ENCODE measurements at regions not wholly inside any gene's neighbourhood (a gene's known extent, or its start where the extent isn't known, plus 50 kb on each side); places are given as distances from the start of the nearest gene placed in this dataset.
"Not testable (repeated sequence)": the region's sequence is repeated elsewhere in the genome, so short reads cannot be mapped to it uniquely, and the experiment has no call there.

- no peak for DNase-seq (ENCODE audit: extremely low read depth, low read depth)
These were observed 187.9 kb downstream of the CNTN3 start for GRCh38 chr3:74426571-74426970.

GRCh38 chr3:74423867-74424266 lies 190.6 kb downstream of the CNTN3 start:
- no peak for DNase-seq (ENCODE audit: extremely low read depth, low read depth)

DNA sequence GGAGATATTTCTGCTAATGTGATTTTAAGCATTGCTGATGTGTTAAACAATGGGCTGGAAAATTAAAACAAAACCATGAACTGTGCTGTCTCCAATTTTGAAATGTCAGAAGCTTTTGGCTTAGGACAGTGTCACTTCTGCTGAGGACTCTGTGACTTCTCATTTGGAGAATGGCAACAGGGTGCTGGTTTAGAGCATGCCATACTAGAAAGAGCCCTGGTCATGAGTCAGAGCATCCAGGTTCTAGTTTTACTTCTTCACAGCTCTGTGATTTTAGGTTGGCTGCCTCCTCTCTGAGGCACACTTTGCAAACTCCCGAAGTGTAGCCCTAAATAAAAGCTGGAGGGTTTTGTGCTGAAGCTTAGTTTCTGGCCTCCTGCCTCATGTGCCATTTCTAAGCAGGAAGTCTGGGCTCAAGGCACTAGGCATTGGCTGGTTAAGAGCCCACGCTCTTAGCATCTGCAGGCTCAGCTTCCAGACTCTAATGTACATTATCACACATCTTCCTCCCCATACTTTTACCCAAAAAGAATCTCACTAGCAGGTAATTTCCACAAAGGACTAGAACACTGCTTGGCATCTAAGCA lies 193.8 kb downstream of the CNTN3 start:
- DNase-seq (ENCODE audit: extremely low read depth, low read depth) = no peak

GRCh38 chr3:74415731-74416130 lies 198.7 kb downstream of the CNTN3 start:
- no peak for DNase-seq (ENCODE audit: extremely low read depth, low read depth)

GRCh38 chr3:74413547-74414241 lies 200.8 kb downstream of the CNTN3 start:
- DNase-seq (ENCODE audit: extremely low read depth, low read depth) = no peak

DNA sequence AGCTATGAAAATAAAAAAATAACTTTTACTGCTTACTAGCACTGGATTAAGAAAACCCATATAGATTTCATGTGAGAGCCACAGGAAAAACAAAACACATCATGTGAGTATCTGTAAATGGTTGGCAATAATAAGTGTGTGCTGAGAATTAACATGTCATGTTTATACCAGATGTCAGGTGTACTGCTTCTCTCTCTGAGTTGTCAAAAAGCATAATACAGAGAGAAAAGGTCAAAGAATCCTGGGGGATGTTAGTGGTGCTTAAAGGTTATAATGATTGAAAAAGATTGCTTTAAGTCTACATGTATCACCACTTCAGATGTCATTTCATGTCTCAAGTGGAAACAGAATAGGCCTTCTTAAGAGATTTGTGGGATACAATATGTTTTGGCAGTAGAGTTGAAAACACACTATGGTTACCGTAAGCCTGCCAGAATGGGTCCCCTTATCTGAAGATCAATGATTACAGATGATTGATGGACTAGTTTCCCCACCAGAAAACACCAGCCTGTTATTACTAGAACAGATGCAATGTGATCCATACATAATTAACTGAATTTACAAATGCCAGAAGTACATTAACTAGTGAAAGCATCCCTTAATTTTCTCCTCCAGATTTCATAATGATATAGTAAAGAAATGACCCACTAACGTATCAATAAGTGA lies 204.1 kb downstream of the CNTN3 start:
- DNase-seq (ENCODE audit: extremely low read depth, low read depth) = no peak

GRCh38 chr3:74409066-74409465 lies 205.4 kb downstream of the CNTN3 start:
- no peak for DNase-seq (ENCODE audit: extremely low read depth, low read depth)

- DNase-seq (ENCODE audit: extremely low read depth, low read depth) = no peak
These were observed 211.2 kb downstream of the CNTN3 start for GRCh38 chr3:74403307-74403706.

GRCh38 chr3:74402821-74403220 lies 211.6 kb downstream of the CNTN3 start:
- no peak for DNase-seq (ENCODE audit: extremely low read depth, low read depth)

DNA sequence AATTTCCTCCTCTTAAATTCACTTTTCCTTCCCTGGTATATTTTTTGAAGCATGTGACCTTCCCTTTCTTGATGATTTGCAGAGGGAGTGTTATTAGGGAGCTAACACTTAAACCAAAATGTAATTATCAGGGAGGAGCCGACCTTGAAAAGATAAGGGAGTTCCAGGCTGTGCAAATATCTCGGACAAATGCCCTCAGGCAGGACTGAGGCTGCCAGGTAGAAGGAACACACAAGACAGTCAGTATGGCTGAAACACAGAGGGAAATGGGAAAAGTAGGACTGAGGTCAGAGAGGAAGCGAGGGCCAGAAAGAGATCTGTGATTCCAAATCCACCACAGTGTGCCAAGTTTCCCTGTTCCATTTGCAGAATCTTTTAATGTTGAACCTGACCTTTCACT lies 221.0 kb downstream of the CNTN3 start:
- DNase-seq (ENCODE audit: extremely low read depth, low read depth) = no peak

GRCh38 chr3:74390121-74390877 lies 224.2 kb downstream of the CNTN3 start:
- DNase-seq (ENCODE audit: extremely low read depth, low read depth) = no peak

- DNase-seq (ENCODE audit: extremely low read depth, low read depth) = no peak
These were observed 227.2 kb downstream of the CNTN3 start for GRCh38 chr3:74387111-74387735.

DNA sequence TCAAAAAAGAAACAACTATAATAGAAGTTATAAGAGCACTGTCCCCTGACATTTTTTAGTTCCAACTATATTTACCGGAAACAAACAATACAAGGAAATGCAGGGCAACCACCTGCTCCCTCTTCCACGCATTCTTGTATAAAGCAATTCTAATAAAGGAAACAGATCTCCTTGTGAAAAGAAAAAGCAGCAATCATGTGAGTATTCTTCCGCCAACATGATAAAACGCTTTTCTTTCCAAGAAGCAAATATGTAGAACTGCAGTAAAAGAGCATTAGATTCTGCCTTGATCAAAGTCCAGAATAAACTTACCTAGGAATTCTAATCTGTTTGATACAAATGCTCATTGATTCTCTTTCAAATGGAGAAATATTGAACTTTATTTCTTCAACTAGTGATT lies 230.3 kb downstream of the CNTN3 start:
- DNase-seq (ENCODE audit: extremely low read depth, low read depth) = no peak

GRCh38 chr3:74377669-74378068 lies 236.8 kb downstream of the CNTN3 start:
- no peak for DNase-seq (ENCODE audit: extremely low read depth, low read depth)

DNA sequence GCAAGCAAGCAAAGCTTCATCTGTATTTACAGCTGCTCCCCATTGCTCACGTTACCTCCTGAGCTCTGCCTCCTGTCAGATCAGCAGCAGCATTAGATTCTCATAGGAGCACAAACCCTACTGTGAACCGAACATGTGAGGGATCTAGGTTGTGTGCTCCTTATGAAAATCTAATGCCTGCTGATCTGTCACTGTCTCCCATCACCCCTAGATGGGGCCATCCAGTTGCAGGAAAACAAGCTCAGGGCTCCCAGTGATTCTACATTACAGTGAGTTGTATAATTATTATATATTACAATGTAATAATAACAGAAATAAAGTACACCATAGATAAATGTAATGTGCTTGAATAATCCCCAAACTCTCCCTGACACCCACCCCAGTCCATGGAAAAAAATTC lies 238.1 kb downstream of the CNTN3 start:
- not testable (repeated sequence) for DNase-seq (ENCODE audit: extremely low read depth, low read depth)

GRCh38 chr3:74375653-74376052 lies 238.8 kb downstream of the CNTN3 start:
- no peak for DNase-seq (ENCODE audit: extremely low read depth, low read depth)

DNA sequence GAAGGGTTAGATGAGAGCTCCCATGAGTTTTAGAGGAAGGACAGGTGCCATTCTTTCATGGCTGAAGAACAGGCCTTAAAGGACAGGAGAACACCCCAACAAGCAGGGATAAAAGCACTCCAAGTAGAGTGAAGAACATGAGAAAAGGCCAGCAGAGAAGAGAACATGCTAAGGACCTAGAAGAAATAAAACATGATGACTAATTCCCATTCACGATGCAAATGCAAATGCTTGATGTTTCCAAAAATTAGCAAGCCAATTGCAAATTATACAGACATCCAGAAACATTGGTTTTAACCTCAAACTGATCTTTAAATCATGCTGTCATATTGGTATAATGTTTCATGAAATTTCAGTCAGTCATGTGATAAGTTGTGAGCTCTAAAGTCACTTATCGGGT lies 241.7 kb downstream of the CNTN3 start:
- no peak for DNase-seq (ENCODE audit: extremely low read depth, low read depth)

- DNase-seq (ENCODE audit: extremely low read depth, low read depth) = no peak
These were observed 244.1 kb downstream of the CNTN3 start for GRCh38 chr3:74370342-74370741.

GRCh38 chr3:74366331-74366730 lies 248.1 kb downstream of the CNTN3 start:
- DNase-seq (ENCODE audit: extremely low read depth, low read depth) = no peak

DNA sequence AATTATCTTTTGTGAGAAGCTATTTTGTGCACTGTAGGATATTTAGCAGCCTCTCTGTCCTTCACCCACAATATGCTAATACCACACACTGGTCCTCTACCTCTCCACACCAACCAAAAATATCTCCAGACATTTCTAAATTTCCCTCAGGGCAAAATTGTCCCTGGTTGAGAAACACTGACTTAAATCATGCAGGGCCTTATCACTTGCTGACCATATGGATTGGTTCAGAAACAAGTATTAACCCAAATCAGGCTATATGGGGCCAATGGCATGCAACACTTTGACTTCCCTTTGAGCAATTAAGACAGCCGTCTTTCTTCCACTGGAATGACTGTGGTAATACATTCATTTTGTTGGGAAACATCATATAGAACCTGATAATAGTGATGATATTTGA lies 251.1 kb downstream of the CNTN3 start:
- no peak for DNase-seq (ENCODE audit: extremely low read depth, low read depth)

- DNase-seq (ENCODE audit: extremely low read depth, low read depth) = no peak
These were observed 254.1 kb downstream of the CNTN3 start for GRCh38 chr3:74360406-74360805.
